Right cardiac atrium (tissue), 5 donors: ENCODE measurements at regions not wholly inside any gene's neighbourhood (a gene's known extent, or its start where the extent isn't known, plus 50 kb on each side); places are given as distances from the start of the nearest gene placed in this dataset.
"Not testable (repeated sequence)": the region's sequence is repeated elsewhere in the genome, so short reads cannot be mapped to it uniquely, and the experiment has no call there.

Experiments
- ATAC-seq, 2 donors: fragments of 200-7000 bp; cut with Tn5 transposase; one replicate each; pipeline versions ENCODE4 v1.8.0 to v1.9.1; 2020; ENCODE audit warnings: moderate library complexity in 2 of 2, mild to moderate bottlenecking in 1 of 2
- DNase-seq, 3 donors: peaks; one replicate each; pipeline ENCODE4 v3.0.0-alpha.2; 2020
- H3K27ac ChIP-seq: one replicate; pipeline ENCODE4 v1.5.1; 2013; ENCODE audit warnings: mild to moderate bottlenecking, low read length, control low read depth, moderate library complexity
- H3K27me3 ChIP-seq: one replicate; pipeline ENCODE4 v1.6.1; 2013; ENCODE audit not compliant: control insufficient read depth, insufficient read depth
- H3K4me1 ChIP-seq: one replicate; pipeline ENCODE4 v1.6.1; 2013; ENCODE audit warnings: low read length; ENCODE audit not compliant: control insufficient read depth, insufficient read depth
- H3K4me3 ChIP-seq: one replicate; pipeline ENCODE4 v1.5.1; 2013; ENCODE audit warnings: low read length, control low read depth
- H3K9me3 ChIP-seq: one replicate; pipeline ENCODE4 v1.6.1; 2013; ENCODE audit warnings: low read length; ENCODE audit not compliant: control insufficient read depth
- WGBS: extraction: QIAGEN DNeasy Blood & Tissue Kit; methylation state at CpG from one replicate; pipeline ENCODE4 v1.1.7; 2013; 5-methylcytosine and 5-hydroxymethylcytosine counted together
- intact Hi-C, 4 donors: fragments of 100-400 bp; cut with DNase I; formaldehyde crosslinking; loops; one replicate each; pipeline versions ENCODE4 v1.11.0 to v1.14.0; 2022 to 2023
- donor health status: healthy with polysubstance abuse.
- donor health status: DM: no; HTN: yes; CAD: no.
- donor health status: DM: no; HTN: no; CAD: no.
- donor health status: DM: no; HTN: yes; CAD: no; lungs with severe emphysema.
- donor health status: DM: yes; HTN: yes; CAD: no.

DNA sequence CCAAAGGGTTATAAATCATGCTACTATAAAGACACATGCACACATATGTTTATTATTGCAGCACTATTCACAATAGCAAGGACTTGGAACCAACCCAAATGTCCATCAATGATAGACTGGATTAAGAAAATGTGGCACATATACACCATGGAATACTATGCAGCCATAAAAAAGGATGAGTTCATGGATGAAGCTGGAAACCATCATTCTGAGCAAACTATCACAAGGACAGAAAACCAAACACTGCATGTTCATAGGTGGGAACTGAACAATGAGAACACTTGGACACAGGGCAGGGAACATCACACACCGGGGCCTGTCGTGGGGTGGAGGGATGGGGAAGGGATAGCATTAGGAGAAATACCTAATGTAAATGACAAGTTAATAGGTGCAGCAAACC, 322.1 kb downstream of the RPLP1 start:
- H3K9me3 ChIP-seq, H3K27ac ChIP-seq, H3K4me1 ChIP-seq, intact Hi-C loops, H3K4me3 ChIP-seq, ATAC-seq, H3K27me3 ChIP-seq, DNase-seq: not testable (repeated sequence)
- 97% methylated on average over 2 of the region's 2 CpGs for WGBS

DNA sequence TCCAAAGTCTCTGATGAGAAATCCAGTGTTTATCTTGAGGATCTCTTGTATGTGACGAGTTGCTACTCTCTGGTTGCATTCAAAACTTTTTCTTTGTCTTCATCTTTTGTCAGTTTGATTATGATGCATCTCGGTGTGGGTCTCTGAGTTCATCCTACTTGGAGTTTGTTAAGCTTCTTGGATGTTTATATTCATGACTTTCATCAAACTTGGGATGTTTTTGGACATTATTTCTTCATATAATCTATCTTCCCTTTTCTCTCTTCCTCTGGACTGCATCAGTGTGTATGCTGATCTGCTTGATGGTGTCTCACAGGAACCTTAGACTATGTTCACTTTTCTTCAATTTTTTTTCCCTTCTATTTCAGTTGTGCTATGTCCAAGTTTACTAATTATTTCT, 320.4 kb downstream of the TLE3 start:
- no peaks in the 10 kb centered on the region for H3K4me1 ChIP-seq
- H3K27ac ChIP-seq, result no peak overlapping the region
- DNase-seq, result no peak
- no peaks in the 10 kb centered on the region for H3K27me3 ChIP-seq
- intact Hi-C loops, result no loop called here
- no peak for ATAC-seq
- 82% methylated on average over 2 of the region's 2 CpGs for WGBS
- H3K9me3 ChIP-seq, result no peaks in the 10 kb centered on the region
- H3K4me3 ChIP-seq, result no peak overlapping the region

DNA sequence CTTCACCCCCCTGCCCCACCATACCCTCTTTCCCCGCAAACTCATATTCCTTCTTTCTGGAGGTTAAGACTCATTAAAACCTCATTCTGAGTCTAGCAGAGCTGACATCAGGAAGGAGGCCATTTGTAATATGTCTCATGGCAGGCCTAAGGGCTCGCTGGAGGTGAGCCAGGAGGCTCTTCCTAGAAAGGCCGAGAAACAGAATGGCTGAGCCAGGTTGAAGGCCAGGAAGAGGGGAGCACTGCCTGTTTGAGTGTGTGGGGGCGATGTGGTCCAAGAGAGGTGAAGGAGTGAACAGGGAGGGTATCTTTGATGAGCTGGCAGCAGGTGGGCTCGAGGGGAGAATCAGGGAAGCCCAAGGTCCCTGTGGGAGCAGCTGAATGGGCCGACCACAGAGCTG, 317.3 kb downstream of the TLE3 start:
- intact Hi-C loops, result no loop called here
- Histone ChIP-seq H3K4me3 (no peak overlapping the region), H3K9me3 (no peaks in the 10 kb centered on the region), H3K27me3 (no peaks in the 10 kb centered on the region), H3K27ac (no peak overlapping the region), H3K4me1 (no peaks in the 10 kb centered on the region)
- DNase-seq, result peak in 1 of 3 donors; percentile 65
- no peak for ATAC-seq
- 49% methylated on average over 6 of the region's 6 CpGs for WGBS

DNA sequence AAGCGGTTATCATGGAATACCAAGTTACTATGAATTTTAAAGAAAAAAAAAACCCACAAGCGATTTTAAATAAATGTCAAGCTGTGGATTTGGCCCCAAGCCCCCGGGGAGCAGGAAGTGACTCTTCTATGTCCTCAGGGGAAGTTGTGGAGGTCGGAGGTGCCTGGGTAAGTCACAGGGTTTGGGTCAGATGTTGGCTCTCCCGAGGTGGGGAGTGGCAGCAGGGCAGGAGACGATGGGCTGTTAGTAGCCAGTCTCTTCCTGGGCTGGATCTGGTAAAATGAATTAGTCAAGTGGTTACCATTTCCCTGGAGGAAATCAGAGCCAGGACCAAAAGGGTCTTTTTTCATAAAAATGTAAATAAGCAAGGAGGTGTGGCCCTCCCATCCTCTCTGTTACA, 316.7 kb downstream of the TLE3 start:
- DNase-seq (no peak), ATAC-seq (no peak)
- no peak overlapping the region for H3K4me3 ChIP-seq
- no peaks in the 10 kb centered on the region for H3K9me3 ChIP-seq
- no peak overlapping the region for H3K27ac ChIP-seq
- 50% methylated on average over 6 of the region's 6 CpGs for WGBS
- no peaks in the 10 kb centered on the region for H3K4me1 ChIP-seq
- intact Hi-C loops, result no loop called here
- no peaks in the 10 kb centered on the region for H3K27me3 ChIP-seq

DNA sequence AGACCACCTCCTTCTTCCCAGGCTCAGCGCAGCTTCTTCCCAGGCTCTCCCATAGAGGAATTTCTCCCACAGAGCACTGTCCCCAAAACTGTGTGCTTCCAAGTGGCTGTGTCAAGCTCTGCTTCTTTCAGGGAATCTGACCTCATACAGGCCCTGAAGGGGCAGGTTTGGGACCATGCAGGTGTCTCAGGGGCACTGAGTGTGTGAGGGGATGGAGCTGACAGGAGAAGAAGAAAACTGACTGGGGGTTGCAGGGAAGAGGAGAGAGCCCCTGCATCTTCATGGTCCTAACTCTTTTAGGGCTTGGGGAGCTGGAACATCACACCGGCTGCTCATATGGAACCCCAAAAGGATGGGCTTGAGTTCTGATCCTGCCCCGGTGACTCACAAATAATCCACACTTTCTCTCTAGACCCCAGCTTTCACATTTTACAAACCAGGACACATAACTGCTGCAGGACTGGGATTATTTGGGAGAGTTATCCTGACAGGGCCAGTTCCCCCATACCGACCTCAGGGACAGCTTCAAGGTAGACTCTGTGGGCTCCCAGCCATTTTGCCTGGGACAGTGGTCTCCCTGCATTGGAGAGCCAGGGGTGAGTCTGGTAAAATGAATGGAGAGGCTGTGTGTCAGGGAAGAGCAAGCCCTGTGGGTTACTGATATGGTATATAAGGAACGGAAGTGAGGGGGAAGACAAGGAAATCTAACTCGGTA, 316.1 kb downstream of the TLE3 start:
- Histone ChIP-seq H3K4me1 (no peaks in the 10 kb centered on the region), H3K27ac (no peak overlapping the region), H3K27me3 (no peaks in the 10 kb centered on the region), H3K4me3 (no peak overlapping the region), H3K9me3 (no peaks in the 10 kb centered on the region)
- intact Hi-C loops, result no loop called here
- 76% methylated on average over 6 of the region's 6 CpGs for WGBS
- no peak for DNase-seq
- no peak for ATAC-seq

DNA sequence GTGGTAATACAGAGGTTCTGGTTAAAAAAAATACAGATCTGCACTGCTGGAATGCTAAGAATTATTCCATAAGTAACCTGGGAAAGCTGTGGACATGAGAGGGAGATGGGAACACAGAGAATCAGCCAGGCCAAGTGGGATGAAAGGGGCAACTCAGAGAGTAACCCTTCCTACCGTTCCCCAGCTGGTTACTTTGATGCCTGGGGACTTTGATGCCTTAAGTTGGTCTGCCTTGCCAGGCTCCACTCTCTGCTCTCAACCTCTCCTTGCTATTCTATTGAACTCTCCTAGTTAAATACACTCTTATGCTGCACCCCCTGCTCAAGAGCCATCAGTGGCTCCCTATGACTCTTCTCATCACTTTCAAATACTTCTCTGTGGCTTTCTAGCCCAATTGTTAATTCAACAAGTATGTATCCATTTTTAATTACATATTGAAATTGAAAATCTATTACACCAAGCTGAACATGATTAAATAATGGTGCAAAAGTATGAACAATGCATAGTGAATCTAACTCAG, 315.5 kb downstream of the TLE3 start:
- ATAC-seq, result no peak
- no peak overlapping the region for H3K4me3 ChIP-seq
- no peaks in the 10 kb centered on the region for H3K4me1 ChIP-seq
- 70% methylated on average over 1 of the region's 1 CpG for WGBS
- H3K27me3 ChIP-seq, result no peaks in the 10 kb centered on the region
- no peak overlapping the region for H3K27ac ChIP-seq
- DNase-seq, result no peak
- no peaks in the 10 kb centered on the region for H3K9me3 ChIP-seq
- intact Hi-C loops, result no loop called here

DNA sequence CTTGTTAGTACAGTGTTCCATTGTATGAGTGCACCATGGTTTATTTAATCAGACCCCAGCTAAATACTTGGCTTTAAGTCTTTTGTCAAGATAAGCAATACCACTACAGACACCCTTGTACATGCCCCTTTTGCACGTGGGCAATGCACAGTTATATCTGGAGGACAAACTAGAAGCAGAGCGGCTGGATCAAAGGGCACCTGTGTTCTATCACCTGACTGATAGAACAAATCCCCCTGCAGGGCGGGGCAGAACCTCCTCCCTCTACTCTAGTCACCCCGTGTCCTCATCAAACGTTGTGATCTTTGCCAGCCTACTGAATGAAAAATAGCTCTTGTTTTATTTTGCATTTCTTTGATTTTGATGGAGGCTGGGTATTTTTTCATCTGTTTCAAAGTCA, 314.9 kb downstream of the TLE3 start:
- Histone ChIP-seq H3K4me3 (no peak overlapping the region), H3K4me1 (no peaks in the 10 kb centered on the region), H3K9me3 (no peaks in the 10 kb centered on the region), H3K27ac (no peak overlapping the region), H3K27me3 (no peaks in the 10 kb centered on the region)
- 66% methylated on average over 5 of the region's 5 CpGs for WGBS
- DNase-seq, result no peak
- no peak for ATAC-seq
- intact Hi-C loops, result no loop called here

DNA sequence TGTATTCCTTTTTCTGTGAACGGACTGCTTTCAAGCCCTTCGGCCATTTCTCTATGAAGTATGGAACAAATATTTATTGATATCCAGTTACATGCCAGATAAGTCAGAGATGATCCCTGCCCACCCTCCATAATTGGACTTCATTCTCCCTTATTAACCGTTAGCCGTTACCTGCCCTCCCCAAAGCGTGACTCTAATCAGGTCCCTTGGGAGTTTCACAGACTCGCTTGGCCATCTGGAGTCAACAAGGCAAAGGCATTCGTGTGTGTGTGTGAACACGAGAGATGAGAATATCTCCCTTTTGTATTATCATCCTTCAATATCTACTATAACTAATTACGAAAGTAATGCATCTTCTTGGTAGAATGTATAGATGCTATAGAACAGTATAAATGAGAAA, 314.5 kb downstream of the TLE3 start:
- Histone ChIP-seq H3K9me3 (no peaks in the 10 kb centered on the region), H3K27me3 (no peaks in the 10 kb centered on the region), H3K4me3 (no peak overlapping the region), H3K4me1 (no peaks in the 10 kb centered on the region), H3K27ac (no peak overlapping the region)
- no peak for DNase-seq
- intact Hi-C loops, result no loop called here
- ATAC-seq, result no peak
- 77% methylated on average over 9 of the region's 9 CpGs for WGBS

DNA sequence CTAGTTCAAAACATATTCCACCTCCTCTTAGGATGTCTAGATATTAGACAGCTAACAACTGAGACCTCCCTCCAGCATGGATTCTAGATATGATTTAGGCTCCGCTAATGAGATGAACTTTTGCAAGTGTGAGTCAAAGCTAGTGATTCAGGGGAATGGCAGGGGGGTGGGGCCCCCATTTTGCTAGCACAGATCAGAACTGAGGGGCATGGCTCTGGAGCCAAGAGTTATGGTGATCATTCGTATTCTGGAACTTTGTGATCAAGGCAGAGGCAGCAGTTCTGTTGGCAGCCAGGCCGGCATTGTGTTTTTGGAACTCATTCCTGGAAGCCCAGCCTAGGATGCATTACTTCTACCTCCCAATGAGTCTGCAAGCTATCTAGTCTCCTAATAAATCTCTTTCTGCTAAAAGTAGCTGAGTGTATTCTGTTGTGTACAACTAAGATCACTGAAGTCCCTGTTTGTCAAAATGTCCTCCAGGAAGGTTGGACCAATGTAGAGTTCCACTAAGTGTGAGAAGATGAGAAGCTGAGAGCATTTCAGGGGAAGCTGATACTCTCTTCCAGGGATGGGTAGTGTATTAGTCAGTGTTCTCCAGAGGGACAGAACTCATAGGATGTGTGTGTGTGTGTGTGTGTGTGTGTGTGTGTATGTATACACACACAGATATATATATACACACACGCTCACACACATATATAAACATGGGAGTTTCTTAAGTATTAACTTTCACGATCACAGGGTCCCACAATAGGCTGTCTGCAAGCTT, 312.7 kb downstream of the TLE3 start:
- H3K27ac ChIP-seq, result no peak overlapping the region
- no peak for ATAC-seq
- 83% methylated on average over 5 of the region's 5 CpGs for WGBS
- no peaks in the 10 kb centered on the region for H3K4me1 ChIP-seq
- no peaks in the 10 kb centered on the region for H3K27me3 ChIP-seq
- intact Hi-C loops, result no loop called here
- H3K4me3 ChIP-seq, result no peak overlapping the region
- no peak for DNase-seq
- no peaks in the 10 kb centered on the region for H3K9me3 ChIP-seq

DNA sequence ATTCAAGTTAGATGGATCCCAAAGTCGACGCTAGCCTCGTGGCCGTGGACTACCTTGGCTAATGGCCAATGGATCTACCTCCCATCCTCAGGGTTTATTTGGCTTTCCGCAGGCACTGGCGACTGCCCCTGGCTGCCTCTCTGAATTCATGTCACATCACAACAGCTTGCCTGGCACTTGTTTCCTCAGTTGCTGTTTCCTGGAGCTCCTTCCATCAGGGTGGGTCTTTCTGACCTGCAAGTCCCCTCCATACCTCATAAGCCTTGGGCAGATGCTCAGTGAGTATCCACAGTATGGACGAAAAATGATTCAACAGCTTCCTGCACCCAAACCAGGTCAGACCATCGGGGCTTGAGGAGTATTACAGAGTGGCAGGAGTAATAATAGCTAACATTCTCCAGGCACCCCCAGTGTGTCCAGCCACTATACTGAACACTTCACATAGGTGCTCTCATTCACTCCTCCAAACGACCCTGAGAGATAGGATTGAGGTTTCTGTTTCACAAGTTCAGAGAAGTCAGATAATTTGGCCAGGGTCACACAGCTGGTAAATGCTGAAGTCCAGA, 311.5 kb downstream of the TLE3 start:
- Histone ChIP-seq H3K4me1 (no peaks in the 10 kb centered on the region), H3K27me3 (no peaks in the 10 kb centered on the region), H3K27ac (no peak overlapping the region), H3K4me3 (no peak overlapping the region), H3K9me3 (no peaks in the 10 kb centered on the region)
- DNase-seq (no peak), ATAC-seq (no peak)
- 79% methylated on average over 9 of the region's 9 CpGs for WGBS
- intact Hi-C loops, result no loop called here

DNA sequence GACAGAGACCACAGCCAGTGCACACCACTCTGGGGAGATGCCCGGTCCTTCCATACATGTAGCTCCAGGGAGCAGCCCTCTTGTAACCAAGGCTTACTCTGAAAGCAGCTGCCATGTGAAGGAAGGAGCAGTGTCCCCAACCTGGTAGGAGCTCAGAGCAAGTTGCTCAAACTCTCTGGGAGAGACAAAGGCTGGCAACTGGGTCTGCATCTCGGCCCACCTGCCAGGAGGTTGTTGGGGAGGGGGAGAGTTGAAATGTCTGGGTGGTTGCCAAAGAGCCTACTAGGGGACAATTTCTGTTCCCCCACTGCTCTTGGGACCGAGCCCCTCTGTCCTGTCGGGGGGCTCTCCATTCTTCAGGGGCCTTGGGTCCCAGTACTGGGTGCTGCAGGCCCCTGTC, 309.9 kb downstream of the TLE3 start:
- DNase-seq, result no peak
- ATAC-seq, result no peak
- H3K27me3 ChIP-seq, result no peaks in the 10 kb centered on the region
- no peak overlapping the region for H3K27ac ChIP-seq
- H3K9me3 ChIP-seq, result no peaks in the 10 kb centered on the region
- intact Hi-C loops, result no loop called here
- 92% methylated on average over 4 of the region's 4 CpGs for WGBS
- H3K4me3 ChIP-seq, result no peak overlapping the region
- H3K4me1 ChIP-seq, result no peaks in the 10 kb centered on the region
